Uterus (tissue), 2 donors: ENCODE measurements at regions not wholly inside any gene's neighbourhood (a gene's known extent, or its start where the extent isn't known, plus 50 kb on each side); places are given as distances from the start of the nearest gene placed in this dataset.

Source experiments
- CTCF ChIP-seq, 4 experiments: fragments of 200-600 bp in 2 of 4; fragments of 450-650 bp in 2 of 4; sonication (generic) in 2 of 4; IDR thresholded peaks; one replicate each; pipeline ENCODE4 v1.5.1; 2016 to 2019; ENCODE audit warnings: antibody characterized with exemption in 4 of 4, mild to moderate bottlenecking in 2 of 4, moderate library complexity in 1 of 4
- POLR2A ChIP-seq, 2 donors: fragments of 450-650 bp; IDR thresholded peaks; one replicate each; pipeline ENCODE4 v1.6.1; 2016; ENCODE audit warnings: antibody characterized with exemption in 2 of 2, mild to moderate bottlenecking in 1 of 2, moderate library complexity in 1 of 2

GRCh38 chr1:229170274-229170673, 100.6 kb upstream of the RAB4A start:
- no peak for TF ChIP-seq CTCF (IDR thresholded peaks at IDR 0.05)
- TF ChIP-seq POLR2A (IDR thresholded peaks at IDR 0.05), result no peak
